Activated effector memory CD4-positive, alpha-beta T cell treated with Interleukin-2 at 50 U/mL for 16 hours (primary cell): ENCODE measurements at regions not wholly inside any gene's neighbourhood (a gene's known extent, or its start where the extent isn't known, plus 50 kb on each side); places are given as distances from the start of the nearest gene placed in this dataset.
A peak's percentile ranks its signal among the peaks of the same experiment; 100 is the strongest.

Experiments used
- DNase-seq: peaks from one replicate; pipeline ENCODE4 v3.0.0-alpha.2; 2020

GRCh38 chr1:224505454-224506093 lies 71.0 kb upstream of the WDR26 start:
- DNase-seq, result no peak

- no peak for DNase-seq
Measured at GRCh38 chr1:224506141-224506814, 71.7 kb upstream of the WDR26 start.

DNA sequence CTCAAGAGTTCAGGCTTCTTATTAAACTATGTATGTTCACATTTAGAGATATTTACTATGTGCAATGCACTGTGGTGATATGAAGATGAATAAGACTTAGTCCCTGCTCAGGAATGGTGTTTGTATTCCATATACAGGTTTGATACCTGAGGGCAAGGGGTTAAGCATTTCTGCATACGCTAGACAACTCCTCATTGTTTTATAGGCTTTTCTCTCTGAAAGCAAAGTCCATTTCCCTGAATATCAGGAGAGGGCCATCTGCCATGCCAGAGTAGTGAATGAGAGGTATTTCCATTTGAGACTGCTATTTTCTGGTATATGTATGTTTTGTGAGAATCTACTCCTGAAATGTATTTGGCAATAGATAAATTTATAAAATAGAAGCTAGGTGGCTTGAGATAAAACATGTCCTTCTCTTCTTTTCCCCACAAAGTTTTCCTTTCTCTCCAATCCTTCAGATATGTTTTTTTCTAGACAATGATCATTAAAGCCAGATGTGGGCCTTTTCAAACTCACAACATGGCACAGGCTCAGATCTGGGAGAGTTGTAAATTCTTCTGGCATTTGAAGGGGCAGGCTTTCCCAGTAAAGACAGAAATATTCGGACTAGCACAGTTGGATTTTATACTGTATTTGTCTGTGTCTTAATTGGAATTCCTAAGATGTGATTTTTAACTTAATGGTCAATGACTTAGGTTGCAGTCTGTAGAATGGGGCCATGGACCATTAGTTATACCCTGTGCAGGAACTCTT lies 73.3 kb upstream of the WDR26 start:
- DNase-seq, result no peak

DNA sequence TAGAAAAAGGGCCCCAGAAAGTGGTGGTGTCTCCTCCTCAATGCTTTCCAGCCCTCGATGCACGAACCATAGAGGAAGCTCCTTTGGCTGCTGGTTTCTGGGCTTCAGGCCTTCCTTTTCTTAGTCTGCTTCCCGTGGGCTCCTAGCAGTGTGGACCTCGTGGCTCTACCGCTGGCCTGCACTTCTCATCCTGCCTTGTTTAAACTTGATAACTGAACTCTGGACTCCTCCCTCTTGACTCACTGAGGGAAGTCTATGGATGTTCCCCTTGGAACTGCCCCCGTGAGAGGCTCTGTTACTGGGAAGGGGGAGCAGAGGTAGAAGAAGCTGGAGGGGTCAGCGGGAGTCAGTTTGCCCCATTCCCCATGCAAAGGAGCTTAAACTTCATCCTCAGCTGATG lies 75.3 kb upstream of the WDR26 start:
- DNase-seq, result no peak

GRCh38 chr1:224510880-224511645 lies 76.5 kb upstream of the WDR26 start:
- DNase-seq, result no peak

GRCh38 chr1:224512600-224513151 lies 78.1 kb upstream of the WDR26 start:
- DNase-seq, result no peak

DNA sequence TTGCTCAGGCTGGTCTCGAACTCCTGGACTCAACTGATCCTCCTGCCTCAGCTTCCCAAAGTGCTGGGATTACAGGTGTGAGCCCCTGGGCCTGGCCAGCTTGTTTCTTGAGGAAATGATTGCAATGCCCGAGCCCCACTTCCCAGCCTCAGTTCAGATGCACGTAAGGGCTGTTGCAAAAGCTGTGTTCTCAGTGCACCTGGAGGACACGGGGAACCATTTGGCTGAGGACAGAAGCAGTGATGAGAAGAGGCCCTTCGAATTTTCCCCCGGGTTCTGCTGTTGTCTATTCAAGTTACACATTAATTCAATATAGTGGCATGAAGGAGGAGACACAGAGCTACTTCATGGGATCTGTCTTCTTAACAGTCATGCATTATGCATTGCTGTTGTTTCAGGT lies 78.8 kb upstream of the WDR26 start:
- DNase-seq, result no peak

DNA sequence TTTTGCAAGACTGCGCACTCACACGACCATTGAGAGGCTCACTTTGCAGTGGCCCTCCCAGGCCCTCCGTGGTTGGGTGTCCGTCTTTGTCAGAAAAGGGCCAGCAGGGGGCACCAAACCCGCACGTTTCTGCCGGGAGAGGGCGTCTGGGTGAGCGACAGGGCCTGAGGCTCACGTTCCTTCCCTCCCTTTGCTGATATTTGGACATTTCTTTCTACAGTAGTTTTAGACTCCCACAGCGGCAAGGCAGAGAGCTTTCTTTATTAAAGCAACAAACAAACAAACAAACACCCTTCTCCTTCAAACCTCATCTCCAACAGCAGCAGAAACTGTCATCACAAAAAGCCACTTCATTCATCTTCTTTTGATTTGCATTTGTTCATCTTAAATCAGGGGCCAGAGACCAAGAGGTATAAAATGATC lies 79.2 kb upstream of the WDR26 start:
- peak; percentile 74 for DNase-seq

- no peak for DNase-seq
Measured at GRCh38 chr1:224517171-224517570, 82.6 kb upstream of the WDR26 start.

- no peak for DNase-seq
Measured at GRCh38 chr1:224518528-224518927, 83.9 kb upstream of the WDR26 start.

DNA sequence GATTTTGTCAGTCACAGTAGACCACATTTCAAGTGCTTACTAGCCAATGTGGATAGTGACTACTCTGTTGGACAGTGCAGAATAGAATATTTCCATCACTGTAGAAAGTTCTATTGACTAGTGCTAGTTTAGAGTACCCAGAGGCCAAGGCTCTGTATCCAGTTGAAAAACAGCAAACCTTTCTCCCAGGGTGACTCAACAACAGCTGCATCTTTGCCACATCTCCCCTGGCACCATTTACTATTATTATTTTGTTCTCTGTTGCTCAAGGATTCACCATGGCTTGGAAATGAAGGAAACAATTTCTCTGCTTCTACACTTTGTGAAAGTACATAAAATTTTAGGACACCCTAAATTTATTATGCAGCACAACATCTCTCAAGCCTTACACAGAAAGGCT lies 85.3 kb upstream of the WDR26 start:
- no peak for DNase-seq

- no peak for DNase-seq
Measured at GRCh38 chr1:224520808-224521207, 86.2 kb upstream of the WDR26 start.

DNA sequence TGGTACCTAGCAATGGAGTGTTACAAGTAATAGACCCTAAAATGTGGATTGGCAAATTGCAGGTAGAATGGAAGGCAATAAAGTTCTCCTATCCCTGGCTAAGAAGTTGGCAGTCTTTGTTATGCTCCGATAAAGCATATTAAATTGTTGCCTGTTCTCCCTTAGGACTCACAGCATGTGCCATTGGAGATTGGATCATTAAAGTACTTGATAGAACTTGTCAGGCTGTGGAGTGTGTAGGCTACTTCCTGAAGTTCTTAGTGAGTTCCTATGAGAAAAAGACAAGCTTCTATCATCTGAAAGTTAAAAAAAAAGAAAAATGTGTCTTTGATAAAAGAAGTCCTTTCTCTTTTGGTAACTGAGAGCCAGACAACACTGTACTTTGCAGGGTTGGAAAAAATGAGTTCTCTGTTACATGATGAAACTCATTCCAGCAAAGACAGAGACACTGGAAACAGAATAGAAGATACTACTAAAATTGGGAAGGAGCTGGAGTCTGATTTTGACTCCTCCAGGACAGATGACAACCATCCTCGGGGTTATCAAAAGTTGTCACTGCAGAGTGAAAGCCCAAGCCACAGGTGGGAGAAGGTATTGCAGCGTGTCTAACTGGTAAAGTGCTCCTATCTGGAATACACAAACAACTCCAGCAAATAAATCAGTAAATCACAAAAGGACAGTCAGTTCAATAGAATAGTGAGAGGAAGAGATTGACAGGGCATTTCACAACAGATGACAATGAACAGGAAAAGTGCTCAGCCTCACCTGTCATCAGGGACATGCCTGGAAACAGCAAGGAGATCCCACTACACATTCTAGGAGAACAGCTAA lies 87.5 kb upstream of the WDR26 start:
- no peak for DNase-seq

DNA sequence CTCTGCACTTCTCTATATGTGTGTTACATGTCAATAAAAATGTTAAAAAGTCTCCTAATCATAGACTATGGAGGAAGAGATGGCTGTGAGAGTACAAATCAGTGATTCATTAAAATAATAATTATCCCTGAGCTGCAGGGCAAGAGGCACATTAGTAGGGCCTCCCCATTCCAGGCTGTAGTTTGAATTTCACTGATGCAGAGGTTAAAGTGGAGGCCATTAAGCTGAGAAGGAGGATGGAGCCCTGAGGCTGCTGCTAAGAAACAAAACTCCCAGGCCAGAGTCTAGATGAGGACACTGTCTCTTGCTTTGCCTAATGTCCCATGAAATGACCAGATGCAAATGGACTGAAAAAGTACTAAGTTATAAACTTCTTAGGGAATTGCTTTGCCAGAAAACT lies 89.1 kb upstream of the WDR26 start:
- no peak for DNase-seq

DNA sequence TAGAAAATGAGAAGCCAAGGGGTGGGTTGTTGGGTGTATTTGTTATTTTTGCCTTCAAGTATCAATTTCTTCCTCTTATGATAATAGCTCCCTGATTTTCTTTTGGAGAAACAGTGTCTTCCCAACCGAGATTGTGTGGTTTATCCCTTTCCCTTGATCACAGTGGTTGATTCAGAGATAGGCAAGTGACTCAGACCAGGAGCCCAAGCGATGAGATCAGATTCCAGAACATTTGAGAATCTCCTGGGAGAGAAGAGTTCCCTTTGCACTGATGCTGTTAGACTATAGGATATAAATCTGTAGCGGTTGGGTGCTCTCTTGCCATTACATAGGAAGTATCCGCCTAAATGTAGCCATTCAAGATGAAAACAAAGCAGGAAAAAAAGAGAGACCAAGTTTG lies 90.1 kb upstream of the WDR26 start:
- DNase-seq, result no peak

- no peak for DNase-seq
Measured at GRCh38 chr1:224525411-224526040, 90.6 kb upstream of the CNIH3 start.

GRCh38 chr1:224526771-224527170 lies 89.3 kb upstream of the CNIH3 start:
- no peak for DNase-seq

- no peak for DNase-seq
Measured at GRCh38 chr1:224528900-224529299, 87.2 kb upstream of the CNIH3 start.

DNA sequence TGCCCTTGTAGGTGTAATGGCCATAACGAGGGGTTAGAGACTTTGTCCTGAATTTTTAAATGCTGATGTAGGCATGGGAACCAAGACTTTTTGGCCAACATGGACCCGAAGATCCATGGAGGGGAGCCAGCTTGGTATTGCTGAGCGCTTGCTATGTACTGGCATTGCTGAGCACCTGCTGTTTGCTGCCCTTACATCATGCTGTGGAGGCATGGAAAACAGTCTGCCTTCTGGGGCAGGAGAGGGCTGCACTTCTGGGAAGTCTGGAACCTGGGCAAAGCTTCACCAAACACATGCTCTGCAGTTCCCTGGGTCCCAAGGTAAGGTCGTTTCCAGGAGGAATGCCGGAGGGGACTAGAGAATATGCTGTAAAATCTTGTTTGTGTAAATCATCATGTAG lies 86.3 kb upstream of the CNIH3 start:
- DNase-seq, result no peak

GRCh38 chr1:224533517-224533916 lies 82.6 kb upstream of the CNIH3 start:
- no peak for DNase-seq

DNA sequence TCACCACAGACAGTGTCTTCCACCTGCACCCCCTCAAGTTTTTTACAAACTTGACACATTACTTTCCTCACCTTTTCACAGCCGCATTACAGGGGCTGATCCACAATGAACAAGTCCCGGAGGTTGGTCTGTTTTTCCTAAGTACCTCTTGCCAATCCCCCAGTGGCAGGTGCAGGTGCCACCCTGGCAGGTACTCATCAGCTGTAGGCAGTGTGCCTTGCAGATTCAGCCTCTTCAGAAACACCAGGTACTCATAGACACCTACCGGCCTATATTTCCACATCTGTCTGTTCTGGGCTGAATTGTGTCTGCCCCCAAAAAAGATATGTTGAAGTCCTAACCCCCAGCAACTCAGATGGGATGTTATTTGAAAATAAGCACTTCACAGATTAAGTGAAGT lies 81.4 kb upstream of the CNIH3 start:
- no peak for DNase-seq

GRCh38 chr1:224535641-224536040 lies 80.5 kb upstream of the CNIH3 start:
- no peak for DNase-seq
